ENCODE measurements at regions not wholly inside any gene's neighbourhood (a gene's known extent, or its start where the extent isn't known, plus 50 kb on each side); places are given as distances from the start of the nearest gene placed in this dataset.
A peak's percentile ranks its signal among the peaks of the same experiment; 100 is the strongest.

- TF ChIP-seq HOXA7 (CRISPR knock-in tag; IDR thresholded peaks at IDR 0.05; ENCODE audit: borderline replicate concordance) (no peak), ZNF654 (tag by site-specific recombination; IDR thresholded peaks at IDR 0.05; ENCODE audit: low read depth) (peak; percentile 18; the same call in 1 of the 2 replicates), SCRT1 (tag by site-specific recombination; IDR thresholded peaks at IDR 0.05; ENCODE audit: borderline replicate concordance) (no peak), CTCF (tag by site-specific recombination; IDR thresholded peaks at IDR 0.05) (peak; percentile 35; the same call in 1 of the 2 replicates), ZFHX2 (tag by site-specific recombination; conservative IDR thresholded peaks at IDR 0.05) (peak; percentile 54), ZIC2 (tag by site-specific recombination; IDR thresholded peaks at IDR 0.05) (no peak), ZNF768 (tag by site-specific recombination; IDR thresholded peaks at IDR 0.05) (no peak)
- CTCF ChIA-PET: interaction anchor here (0.7 kb wide), 1 partner anchor 289 kb away, joined by 3 read pairs; no protein-coding TSS in a partner anchor
- POLR2A ChIA-PET: no interaction called here
- Histone ChIP-seq H3K4me3 (ENCODE audit: low read depth, low read length) (no peak overlapping the region), H3K9me3 (ENCODE audit: control insufficient read depth, insufficient read depth, low read depth, low read length) (no peaks in the 10 kb centered on the region), H3K4me1 (ENCODE audit: control insufficient read depth, insufficient read depth, low read length) (no peaks in the 10 kb centered on the region), H3K36me3 (ENCODE audit: control insufficient read depth in 2 of 2, insufficient read depth in 1 of 2, low read length in 2 of 2) (no peaks in the 10 kb centered on the region), H3K27ac (ENCODE audit: extremely low read depth, low read depth, low read length) (no peak overlapping the region)
Observed at GRCh38 chr15:31200735-31201151, 99.2 kb upstream of the TRPM1 start.

GRCh38 chr15:31202953-31203352 is 101.4 kb upstream of the TRPM1 start:
- CTCF ChIA-PET: no interaction called here
- H3K4me1 ChIP-seq (ENCODE audit: control insufficient read depth, insufficient read depth, low read length): no peaks in the 10 kb centered on the region
- TF ChIP-seq ZNF600 (tag by site-specific recombination; IDR thresholded peaks at IDR 0.05) (no peak), SCRT2 (tag by site-specific recombination; IDR thresholded peaks at IDR 0.05) (no peak), ZNF341 (tag by site-specific recombination; IDR thresholded peaks at IDR 0.05; ENCODE audit: low read depth) (no peak), GLI4 (tag by site-specific recombination; IDR thresholded peaks at IDR 0.05) (no peak), ZNF449 (tag by site-specific recombination; IDR thresholded peaks at IDR 0.05) (no peak), ZNF529 (tag by site-specific recombination; IDR thresholded peaks at IDR 0.05; ENCODE audit: insufficient replicate concordance) (no peak), ELK4 (IDR thresholded peaks at IDR 0.05; ENCODE audit: borderline replicate concordance, low read depth, low read length) (no peak), ZNF513 (tag by site-specific recombination; IDR thresholded peaks at IDR 0.05) (no peak)
- no peaks in the 10 kb centered on the region for H3K9me3 ChIP-seq (ENCODE audit: control insufficient read depth, insufficient read depth, low read depth, low read length)
- no peak overlapping the region for H3K27ac ChIP-seq (ENCODE audit: extremely low read depth, low read depth, low read length)
- H3K4me3 ChIP-seq (ENCODE audit: low read depth, low read length): no peak overlapping the region
- no peaks in the 10 kb centered on the region for H3K36me3 ChIP-seq (ENCODE audit: control insufficient read depth in 2 of 2, insufficient read depth in 1 of 2, low read length in 2 of 2)
- POLR2A ChIA-PET: no interaction called here

GRCh38 chr15:31203999-31204398 is 102.5 kb upstream of the TRPM1 start:
- ChIA-PET CTCF (interaction anchor here (0.6 kb wide), 1 partner anchor 292 kb away, joined by 4 read pairs; no protein-coding TSS in a partner anchor), POLR2A (no interaction called here)
- Histone ChIP-seq H3K27ac (ENCODE audit: extremely low read depth, low read depth, low read length) (no peak overlapping the region), H3K36me3 (ENCODE audit: control insufficient read depth in 2 of 2, insufficient read depth in 1 of 2, low read length in 2 of 2) (no peaks in the 10 kb centered on the region), H3K9me3 (ENCODE audit: control insufficient read depth, insufficient read depth, low read depth, low read length) (no peaks in the 10 kb centered on the region), H3K4me1 (ENCODE audit: control insufficient read depth, insufficient read depth, low read length) (no peaks in the 10 kb centered on the region), H3K4me3 (ENCODE audit: low read depth, low read length) (no peak overlapping the region)
- no peak for TF ChIP-seq ZIC2 (tag by site-specific recombination; IDR thresholded peaks at IDR 0.05)
- TF ChIP-seq ZNF449 (tag by site-specific recombination; IDR thresholded peaks at IDR 0.05): no peak
- no peak for TF ChIP-seq PRDM10 (tag by site-specific recombination; IDR thresholded peaks at IDR 0.05)
- TF ChIP-seq ZNF362 (tag by site-specific recombination; IDR thresholded peaks at IDR 0.05): no peak
- TF ChIP-seq ZNF654 (tag by site-specific recombination; IDR thresholded peaks at IDR 0.05; ENCODE audit: low read depth): no peak
